ENCODE measurements at regions not wholly inside any gene's neighbourhood (a gene's known extent, or its start where the extent isn't known, plus 50 kb on each side); places are given as distances from the start of the nearest gene placed in this dataset.
A peak's percentile ranks its signal among the peaks of the same experiment; 100 is the strongest.

DNA sequence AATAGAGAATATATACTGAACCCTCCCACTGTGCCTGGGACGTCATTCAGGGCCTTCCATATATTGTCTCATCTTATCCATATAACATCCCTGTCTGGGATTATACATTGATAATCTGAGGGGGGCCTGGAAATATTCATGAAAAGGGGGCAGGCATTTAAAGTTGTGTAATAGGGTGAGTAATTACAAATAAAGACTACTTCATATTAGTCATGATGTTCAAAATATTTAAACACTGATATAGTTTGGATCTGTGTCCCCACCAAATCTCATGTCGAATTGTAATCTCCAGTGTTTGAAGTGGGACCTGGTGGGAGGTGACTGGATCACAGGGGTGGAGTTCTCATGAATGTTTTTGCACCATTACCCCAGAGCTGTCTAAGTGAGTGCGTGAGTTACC lies 97.8 kb downstream of the AQP9 start:
- no peak for DNase-seq

GRCh38 chr15:58240191-58240932 lies 102.2 kb downstream of the AQP9 start:
- DNase-seq = no peak

DNA sequence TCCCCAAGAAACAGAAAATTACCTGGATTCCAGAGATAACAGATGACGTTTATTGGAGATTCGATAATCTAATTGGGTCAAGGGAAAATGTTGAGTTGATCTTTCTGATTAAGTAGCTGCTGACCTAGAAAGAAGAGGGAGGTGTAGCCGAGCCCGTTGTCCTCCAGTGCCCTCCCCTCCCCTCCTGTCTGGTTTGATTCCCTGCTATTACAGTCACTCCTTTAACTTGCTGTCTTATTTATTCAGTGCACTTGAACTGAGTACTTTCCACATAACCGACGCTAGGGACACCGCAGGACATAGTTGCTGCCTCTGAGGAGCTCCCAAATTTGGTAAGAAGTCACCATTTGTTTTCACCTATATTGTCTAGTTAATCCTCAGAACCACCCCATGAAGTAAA lies 103.7 kb downstream of the AQP9 start:
- DNase-seq = peak in 1 of 2 experiments; percentile 48

GRCh38 chr15:58243070-58243469 lies 104.9 kb downstream of the AQP9 start:
- peak; percentile 44 to 69 for DNase-seq

DNA sequence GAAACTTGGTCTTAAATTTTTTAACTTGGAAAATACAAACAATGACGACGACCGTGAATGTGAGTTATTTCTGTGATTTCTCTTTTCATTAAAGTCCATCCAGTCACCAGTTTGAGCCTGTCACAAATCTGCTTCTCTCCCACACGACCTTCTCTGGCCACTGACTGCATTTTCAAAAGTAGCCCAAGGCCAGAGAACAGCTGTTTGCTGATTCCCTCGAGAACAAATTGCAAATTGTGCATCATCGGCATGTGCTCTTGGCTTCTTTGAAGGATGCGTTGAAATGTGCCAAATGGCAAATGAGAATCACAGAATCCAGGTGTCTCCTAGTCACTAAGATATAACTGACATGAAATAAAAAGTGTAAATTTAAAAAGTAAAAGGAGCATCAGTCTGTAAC lies 106.4 kb downstream of the AQP9 start:
- no peak for DNase-seq

DNA sequence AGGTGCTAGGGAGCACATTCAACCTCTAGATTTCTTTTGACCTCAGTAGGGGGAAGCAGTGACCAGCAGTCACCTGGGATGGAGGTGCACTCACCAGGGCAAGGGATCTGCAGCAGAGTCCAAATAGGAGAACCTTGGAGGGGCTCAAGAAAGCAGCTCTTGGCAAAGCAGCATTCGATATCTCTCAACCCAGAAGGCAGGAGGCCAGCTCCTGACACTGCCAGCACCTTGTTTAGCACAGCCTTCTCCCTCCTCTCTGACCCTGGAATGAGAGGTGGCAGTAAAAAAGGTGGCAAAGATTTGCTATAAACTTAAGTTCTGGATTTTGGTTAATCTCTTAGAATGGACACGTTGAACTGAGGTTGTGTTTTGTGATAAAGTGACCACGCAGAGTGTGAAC lies 107.9 kb downstream of the AQP9 start:
- DNase-seq = no peak

DNA sequence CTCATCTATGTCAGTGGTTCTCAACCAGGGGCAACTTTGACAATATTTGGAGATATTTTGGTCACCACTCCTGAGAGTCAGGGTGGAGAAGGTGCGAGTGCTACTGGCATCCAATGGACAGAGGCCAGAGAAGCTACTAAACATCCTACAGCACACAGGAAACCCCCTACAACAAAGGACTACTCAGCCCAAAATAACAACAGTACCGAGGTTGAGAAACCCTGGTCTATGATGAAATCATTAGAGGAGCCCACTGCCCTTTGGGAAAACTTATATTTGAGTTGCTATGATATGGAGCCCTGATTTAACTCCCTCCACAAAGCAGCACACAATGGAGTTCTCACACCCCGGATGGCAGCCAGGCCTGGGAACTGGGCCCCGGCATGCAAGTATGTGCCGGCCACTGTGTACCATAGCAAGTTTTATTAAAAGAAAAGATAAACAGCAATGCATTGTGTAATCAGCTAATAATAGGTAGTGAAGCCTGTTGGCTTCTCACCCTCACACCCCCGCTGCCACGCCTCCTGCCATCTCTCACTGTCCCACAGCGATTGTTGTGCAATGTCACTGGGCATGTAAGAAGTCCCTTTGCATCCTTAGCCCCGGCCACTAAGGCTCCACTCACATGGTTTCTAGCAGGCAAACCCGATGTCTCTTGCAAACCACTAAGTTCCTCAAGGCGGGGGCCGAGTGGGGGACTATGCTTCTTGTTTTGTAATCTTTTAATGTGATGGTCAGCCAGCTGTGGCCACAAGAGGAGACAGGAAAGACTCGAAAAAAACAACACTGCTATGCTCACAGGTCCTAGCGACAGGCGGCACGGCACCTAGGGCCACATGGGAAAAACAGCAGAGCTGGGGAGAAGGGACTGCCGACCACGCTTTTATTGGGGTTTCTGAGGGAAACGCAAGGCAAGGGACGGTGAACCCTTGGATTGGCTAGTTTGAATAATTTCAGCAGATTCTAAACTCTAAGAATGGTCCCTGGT lies 110.0 kb downstream of the AQP9 start:
- DNase-seq = no peak

GRCh38 chr15:58249646-58250312 lies 111.6 kb downstream of the AQP9 start:
- no peak for DNase-seq

DNA sequence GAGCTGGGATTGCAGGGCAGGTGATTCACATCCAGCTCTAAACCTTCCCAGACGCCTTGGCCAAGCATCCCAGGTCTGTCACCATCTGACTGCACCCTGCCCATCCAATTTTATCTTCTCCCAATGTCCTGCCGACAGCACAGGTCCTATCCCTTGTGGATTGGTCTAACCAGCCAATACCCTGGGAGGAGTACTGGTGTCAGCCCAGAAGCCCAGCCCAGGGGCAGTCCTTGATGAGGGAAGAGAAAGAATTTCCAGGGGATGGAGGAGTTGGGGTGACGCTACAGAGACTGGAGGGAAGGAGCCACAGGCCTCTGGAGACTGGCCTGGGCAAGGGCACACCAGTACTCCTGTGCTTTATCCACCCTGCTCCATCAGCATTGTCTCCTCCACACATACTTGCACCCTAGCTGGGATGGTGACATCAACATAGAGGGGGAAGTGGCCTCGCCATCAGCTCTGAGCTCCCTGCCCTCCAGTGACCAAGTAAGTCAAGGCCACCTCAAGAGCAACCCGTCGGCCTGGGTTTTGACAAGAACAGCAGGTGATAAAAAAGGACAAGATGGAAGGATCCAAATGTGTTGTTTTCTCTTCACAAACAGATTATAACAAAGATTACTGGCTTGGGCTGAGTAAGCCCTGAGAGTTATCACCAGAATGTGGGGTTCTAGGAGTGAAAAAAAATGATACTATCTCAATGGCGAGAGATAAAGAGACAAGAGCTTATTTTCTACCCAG lies 114.6 kb downstream of the AQP9 start:
- DNase-seq = no peak

DNA sequence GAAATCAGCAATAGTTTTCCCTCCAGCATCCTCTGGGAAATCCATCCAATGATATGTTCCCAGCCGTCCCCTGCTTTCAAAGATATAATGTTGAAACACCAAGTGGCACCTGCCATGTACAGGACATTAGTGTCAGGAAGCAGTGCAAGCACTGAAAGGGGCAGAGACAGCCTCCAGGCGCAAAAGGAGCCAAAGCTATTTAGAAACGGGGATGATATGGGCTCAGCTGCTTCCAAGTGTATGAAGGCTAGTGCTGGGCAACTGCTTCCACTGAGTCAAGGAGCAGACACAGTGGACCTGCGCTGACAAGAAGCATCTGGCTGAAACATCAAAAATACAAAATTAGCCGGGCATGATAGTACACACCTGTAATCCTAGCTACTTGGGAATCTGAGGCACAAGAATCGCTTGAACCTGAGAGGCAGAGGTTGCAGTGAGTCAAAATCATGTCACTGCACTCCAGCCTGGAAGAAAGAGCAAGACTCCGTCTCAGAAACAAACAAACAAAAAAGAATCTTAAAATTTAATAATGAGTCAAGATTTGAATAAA lies 119.7 kb downstream of the AQP9 start:
- DNase-seq = peak in 1 of 2 experiments; percentile 35

- no peak for DNase-seq
Measured at GRCh38 chr15:58258501-58259292, 120.5 kb downstream of the AQP9 start.

DNA sequence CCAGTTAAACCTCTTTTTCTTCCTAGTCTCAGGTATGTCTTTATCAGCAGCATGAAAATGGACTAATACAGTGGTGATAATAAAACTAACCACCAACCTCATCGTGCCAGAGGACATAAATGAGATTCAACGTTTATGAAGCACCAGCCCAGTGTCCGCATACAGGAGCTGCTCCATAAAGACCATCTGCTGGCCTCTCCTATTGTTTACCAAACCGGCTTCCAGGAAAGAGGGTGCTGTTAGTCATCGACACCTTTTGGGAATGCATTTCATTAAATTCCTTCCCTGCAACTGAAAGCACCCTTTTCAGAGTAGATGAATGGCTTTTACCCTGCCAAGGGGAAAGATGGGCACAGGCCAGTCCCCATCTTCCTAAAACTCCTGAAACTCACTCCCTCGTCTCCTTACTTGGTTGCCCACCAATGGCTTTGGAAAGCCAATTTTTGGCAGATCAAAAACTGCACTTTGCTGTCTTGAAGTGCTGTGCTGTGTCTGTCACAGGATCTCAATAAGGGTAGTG lies 122.1 kb downstream of the AQP9 start:
- DNase-seq = no peak

- no peak for DNase-seq
Measured at GRCh38 chr15:58260725-58261267, 122.6 kb downstream of the AQP9 start.

- DNase-seq = no peak
Measured at GRCh38 chr15:58261368-58261767, 123.2 kb downstream of the AQP9 start.

- DNase-seq = no peak
Measured at GRCh38 chr15:58264053-58264971, 126.1 kb downstream of the AQP9 start.

GRCh38 chr15:58267051-58267450 lies 128.9 kb downstream of the AQP9 start:
- no peak for DNase-seq

GRCh38 chr15:58268746-58269267 lies 130.6 kb downstream of the AQP9 start:
- DNase-seq = no peak

GRCh38 chr15:58269455-58270414 lies 131.6 kb downstream of the AQP9 start:
- peak in 1 of 2 experiments; percentile 9 for DNase-seq

Measured in NCI-H187 (cell line).